GM21447 (cell line): ENCODE measurements at regions not wholly inside any gene's neighbourhood (a gene's known extent, or its start where the extent isn't known, plus 50 kb on each side); places are given as distances from the start of the nearest gene placed in this dataset.
"Not testable (repeated sequence)": the region's sequence is repeated elsewhere in the genome, so short reads cannot be mapped to it uniquely, and the experiment has no call there.

ENCODE experiments used
- ATAC-seq: cut with Tn5 transposase; IDR thresholded peaks from one replicate; pipeline ENCODE4 v1.9.1; 2021; ENCODE audit not compliant: unreplicated experiment

GRCh38 chrX:114272096-114272686 is 311.7 kb upstream of the HTR2C start:
- ATAC-seq = no peak

GRCh38 chrX:114270371-114270770 is 313.5 kb upstream of the HTR2C start:
- ATAC-seq = not testable (repeated sequence)

- ATAC-seq = no peak
These were observed 315.2 kb upstream of the HTR2C start for GRCh38 chrX:114268643-114269042.

- ATAC-seq = no peak
These were observed 316.7 kb upstream of the HTR2C start for GRCh38 chrX:114267142-114267541.

- no peak for ATAC-seq
These were observed 331.7 kb upstream of the HTR2C start for GRCh38 chrX:114252186-114252585.

GRCh38 chrX:114251575-114251974 is 332.3 kb upstream of the HTR2C start:
- no peak for ATAC-seq

- ATAC-seq = no peak
These were observed 362.4 kb upstream of the HTR2C start for GRCh38 chrX:114221445-114221844.

- ATAC-seq = no peak
These were observed 373.0 kb upstream of the HTR2C start for GRCh38 chrX:114210879-114211278.

GRCh38 chrX:114201622-114202021 is 382.3 kb upstream of the HTR2C start:
- no peak for ATAC-seq

- ATAC-seq = no peak
These were observed 402.7 kb upstream of the HTR2C start for GRCh38 chrX:114181195-114181594.

GRCh38 chrX:114178126-114178525 is 405.8 kb upstream of the HTR2C start:
- no peak for ATAC-seq

GRCh38 chrX:114167276-114167675 is 416.6 kb upstream of the HTR2C start:
- not testable (repeated sequence) for ATAC-seq

- ATAC-seq = no peak
These were observed 417.3 kb upstream of the HTR2C start for GRCh38 chrX:114166601-114167000.

- no peak for ATAC-seq
These were observed 418.3 kb upstream of the HTR2C start for GRCh38 chrX:114165537-114165936.

GRCh38 chrX:114162068-114162735 is 421.7 kb upstream of the HTR2C start:
- no peak for ATAC-seq

GRCh38 chrX:114152801-114153200 is 431.1 kb upstream of the HTR2C start:
- no peak for ATAC-seq

- ATAC-seq = no peak
These were observed 431.8 kb upstream of the HTR2C start for GRCh38 chrX:114152130-114152529.

- no peak for ATAC-seq
These were observed 449.4 kb upstream of the HTR2C start for GRCh38 chrX:114134465-114134864.

- no peak for ATAC-seq
These were observed 456.4 kb upstream of the HTR2C start for GRCh38 chrX:114127411-114128025.

- ATAC-seq = no peak
These were observed 456.9 kb upstream of the HTR2C start for GRCh38 chrX:114127005-114127404.

- ATAC-seq = no peak
These were observed 482.8 kb upstream of the HTR2C start for GRCh38 chrX:114101081-114101480.

- ATAC-seq = no peak
These were observed 486.0 kb upstream of the HTR2C start for GRCh38 chrX:114097866-114098265.
